OCI-LY7 (cell line): ENCODE measurements at regions not wholly inside any gene's neighbourhood (a gene's known extent, or its start where the extent isn't known, plus 50 kb on each side); places are given as distances from the start of the nearest gene placed in this dataset.
"Not testable (repeated sequence)": the region's sequence is repeated elsewhere in the genome, so short reads cannot be mapped to it uniquely, and the experiment has no call there.

Source experiments
- BruUV-seq: library from RNA; stranded (reverse); fragments of 400-500 nt; replicated peaks from 2 replicates; lab custom pipeline; 2021; lab: Mats Ljungman, UMichigan
- CTCF ChIA-PET: fragments of 300-600 bp; sonication (Branson Sonifier 250); formaldehyde crosslinking; loops from one replicate; lab custom pipeline; 2022; ENCODE audit warnings: antibody characterized with exemption; ENCODE audit not compliant: unreplicated experiment; lab: Charles Lee
- POLR2A ChIA-PET: fragments of 300-600 bp; sonication (Branson Sonifier 250); formaldehyde crosslinking; loops from one replicate; lab custom pipeline; 2022; ENCODE audit warnings: antibody characterized with exemption; lab: Charles Lee
- DNase-seq: peaks from one replicate; pipeline ENCODE4 v3.0.0-alpha.2; 2015; ENCODE audit warnings: low spot score
- H2AFZ ChIP-seq: fragments of 200-600 bp; sonication (generic), shearing (Covaris generic); 2 replicates; pipeline ENCODE4 v1.6.1; 2014; ENCODE audit warnings: mild to moderate bottlenecking, antibody characterized with exemption, low read length, moderate library complexity
- H3K27ac ChIP-seq: fragments of 200-600 bp; sonication (generic); 2 replicates; pipeline ENCODE4 v1.5.1; 2014; ENCODE audit warnings: mixed run types, low read depth, mild to moderate bottlenecking, moderate library complexity, low read length, inconsistent platforms; ENCODE audit not compliant: poor library complexity, severe bottlenecking
- H3K36me3 ChIP-seq: fragments of 200-600 bp; sonication (generic); 2 replicates; pipeline ENCODE4 v1.6.1; 2014; ENCODE audit warnings: mild to moderate bottlenecking, antibody characterized with exemption, low read length, moderate library complexity, mixed read lengths; ENCODE audit not compliant: insufficient read depth
- H3K4me1 ChIP-seq: fragments of 200-600 bp; sonication (generic); 2 replicates; pipeline ENCODE4 v1.5.1; 2014; ENCODE audit warnings: mild to moderate bottlenecking, low read length; ENCODE audit not compliant: insufficient read depth, poor library complexity, severe bottlenecking
- H3K4me2 ChIP-seq: fragments of 200-600 bp; sonication (generic); 2 replicates; pipeline ENCODE4 v1.6.1; 2014; ENCODE audit warnings: mild to moderate bottlenecking, low read length
- H3K4me3 ChIP-seq: fragments of 200-600 bp; sonication (generic); 2 replicates; pipeline ENCODE4 v1.5.1; 2014; ENCODE audit warnings: mild to moderate bottlenecking, low read depth, low read length; ENCODE audit not compliant: poor library complexity, severe bottlenecking
- H3K79me2 ChIP-seq: fragments of 200-600 bp; sonication (generic); 2 replicates; pipeline ENCODE4 v1.6.1; 2016; ENCODE audit warnings: low read depth, mild to moderate bottlenecking, low read length, moderate library complexity, mixed read lengths; ENCODE audit not compliant: insufficient read depth
- H3K9me2 ChIP-seq: fragments of 200-600 bp; sonication (generic); 2 replicates; pipeline ENCODE4 v1.6.1; 2016; ENCODE audit warnings: mild to moderate bottlenecking, low read length, mixed read lengths; ENCODE audit not compliant: insufficient read depth
- H3K9me3 ChIP-seq: fragments of 200-600 bp; sonication (generic); 2 replicates; pipeline ENCODE4 v1.6.1; 2014; ENCODE audit warnings: mild to moderate bottlenecking, mixed run types, low read length, mixed read lengths
- H4K20me1 ChIP-seq: fragments of 200-600 bp; sonication (generic); 2 replicates; pipeline ENCODE4 v1.6.1; 2014; ENCODE audit warnings: mild to moderate bottlenecking, antibody characterized with exemption, low read length, moderate library complexity, mixed read lengths; ENCODE audit not compliant: insufficient read depth
- EZH2phosphoT487 ChIP-seq: fragments of 200-600 bp; sonication (generic); IDR thresholded peaks from 2 replicates; pipeline ENCODE4 v1.6.1; 2018; ENCODE audit warnings: low read depth, borderline replicate concordance, mild to moderate bottlenecking, mixed run types, antibody characterized with exemption, low read length, moderate library complexity, mixed read lengths
- intact Hi-C: fragments of 100-400 bp; cut with micrococcal nuclease; formaldehyde crosslinking; loops from one replicate; pipeline ENCODE4 v1.10.0; 2022; ENCODE audit not compliant: unreplicated experiment
- TF ChIP-seq, protein P1 (sequence below): fragments of 200-600 bp; sonication (generic); conservative IDR thresholded peaks from 2 replicates; pipeline ENCODE4 v1.5.1; 2014; ENCODE audit warnings: mild to moderate bottlenecking, antibody characterized with exemption, low read length, moderate library complexity, mixed read lengths

GRCh38 chr21:24486973-24487372 lies 1120.3 kb downstream of the MRPL39 start:
- no peaks in the 10 kb centered on the region for H3K9me2 ChIP-seq
- H2AFZ ChIP-seq = no peak overlapping the region
- H3K4me1 ChIP-seq = no peaks in the 10 kb centered on the region
- BruUV-seq = no TSS peak
- no peaks in the 10 kb centered on the region for H3K79me2 ChIP-seq
- TF ChIP-seq EZH2phosphoT487 = no peak
- TF ChIP-seq, protein P1, sequence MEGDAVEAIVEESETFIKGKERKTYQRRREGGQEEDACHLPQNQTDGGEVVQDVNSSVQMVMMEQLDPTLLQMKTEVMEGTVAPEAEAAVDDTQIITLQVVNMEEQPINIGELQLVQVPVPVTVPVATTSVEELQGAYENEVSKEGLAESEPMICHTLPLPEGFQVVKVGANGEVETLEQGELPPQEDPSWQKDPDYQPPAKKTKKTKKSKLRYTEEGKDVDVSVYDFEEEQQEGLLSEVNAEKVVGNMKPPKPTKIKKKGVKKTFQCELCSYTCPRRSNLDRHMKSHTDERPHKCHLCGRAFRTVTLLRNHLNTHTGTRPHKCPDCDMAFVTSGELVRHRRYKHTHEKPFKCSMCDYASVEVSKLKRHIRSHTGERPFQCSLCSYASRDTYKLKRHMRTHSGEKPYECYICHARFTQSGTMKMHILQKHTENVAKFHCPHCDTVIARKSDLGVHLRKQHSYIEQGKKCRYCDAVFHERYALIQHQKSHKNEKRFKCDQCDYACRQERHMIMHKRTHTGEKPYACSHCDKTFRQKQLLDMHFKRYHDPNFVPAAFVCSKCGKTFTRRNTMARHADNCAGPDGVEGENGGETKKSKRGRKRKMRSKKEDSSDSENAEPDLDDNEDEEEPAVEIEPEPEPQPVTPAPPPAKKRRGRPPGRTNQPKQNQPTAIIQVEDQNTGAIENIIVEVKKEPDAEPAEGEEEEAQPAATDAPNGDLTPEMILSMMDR = no peak
- intact Hi-C loops = no loop called here
- no peaks in the 10 kb centered on the region for H3K36me3 ChIP-seq
- H3K4me3 ChIP-seq = no peak overlapping the region
- POLR2A ChIA-PET = interaction anchor here (0.7 kb wide), 1 partner anchor 608 kb away, joined by 3 read pairs; no protein-coding TSS in a partner anchor
- H3K27ac ChIP-seq = no peak overlapping the region
- CTCF ChIA-PET = no interaction called here
- peaks cover 9% of the 10 kb centered on the region; the same call in 1 of the 2 replicates for H3K9me3 ChIP-seq
- no peak overlapping the region for H3K4me2 ChIP-seq
- DNase-seq = no peak
- H4K20me1 ChIP-seq = no peaks in the 10 kb centered on the region

GRCh38 chr21:24483361-24483760 lies 1123.9 kb downstream of the MRPL39 start:
- H3K79me2 ChIP-seq, CTCF ChIA-PET, DNase-seq, H3K4me2 ChIP-seq, H3K4me3 ChIP-seq, H3K36me3 ChIP-seq, H4K20me1 ChIP-seq, POLR2A ChIA-PET, H3K4me1 ChIP-seq, BruUV-seq, H3K9me2 ChIP-seq, H2AFZ ChIP-seq, intact Hi-C loops, H3K27ac ChIP-seq: not testable (repeated sequence)
- peaks cover 11% of the 10 kb centered on the region; the same call in 1 of the 2 replicates for H3K9me3 ChIP-seq

GRCh38 chr21:24470852-24471251 lies 1136.4 kb downstream of the MRPL39 start:
- Histone ChIP-seq H3K79me2 (no peaks in the 10 kb centered on the region), H3K36me3 (no peaks in the 10 kb centered on the region), H3K4me1 (no peaks in the 10 kb centered on the region), H2AFZ (no peak overlapping the region), H3K9me3 (peaks cover 31% of the 10 kb centered on the region), H4K20me1 (no peaks in the 10 kb centered on the region), H3K27ac (no peak overlapping the region), H3K4me3 (no peak overlapping the region), H3K4me2 (no peak overlapping the region), H3K9me2 (no peaks in the 10 kb centered on the region)
- intact Hi-C loops = no loop called here
- ChIA-PET POLR2A (interaction anchor here (0.6 kb wide), 1 partner anchor 92 kb away, joined by 3 read pairs; no protein-coding TSS in a partner anchor), CTCF (no interaction called here)
- DNase-seq = no peak
- no TSS peak for BruUV-seq
- TF ChIP-seq, protein P1 = no peak
- no peak for TF ChIP-seq EZH2phosphoT487
